Activated CD4-positive, alpha-beta memory T cell treated with anti-CD3 and anti-CD28 coated beads for 36 hours (primary cell): ENCODE measurements at regions not wholly inside any gene's neighbourhood (a gene's known extent, or its start where the extent isn't known, plus 50 kb on each side); places are given as distances from the start of the nearest gene placed in this dataset.
"Not testable (repeated sequence)": the region's sequence is repeated elsewhere in the genome, so short reads cannot be mapped to it uniquely, and the experiment has no call there.

Experiments used
- CTCF ChIA-PET: fragments of 350-600 bp; sonication (Branson Sonifier 250); formaldehyde crosslinking; loops from one replicate; lab custom pipeline; 2021; ENCODE audit warnings: antibody characterized with exemption, inconsistent platforms; lab: Charles Lee
- POLR2A ChIA-PET: fragments of 350-600 bp; sonication (Branson Sonifier 250); formaldehyde crosslinking; loops from one replicate; lab custom pipeline; 2021; ENCODE audit warnings: antibody characterized with exemption; lab: Charles Lee
- DNase-seq: peaks from one replicate; pipeline ENCODE4 v3.0.0-alpha.2; 2020
- H3K27ac Mint-ChIP-seq: one replicate; pipeline ENCODE4 v1.8.0; 2021; ENCODE audit warnings: mixed read lengths
- H3K27me3 Mint-ChIP-seq: one replicate; pipeline ENCODE4 v1.8.0; 2021; ENCODE audit warnings: mixed read lengths
- H3K36me3 Mint-ChIP-seq: one replicate; pipeline ENCODE4 v1.8.0; 2021; ENCODE audit warnings: mixed read lengths
- H3K4me1 Mint-ChIP-seq: one replicate; pipeline ENCODE4 v1.8.0; 2021; ENCODE audit warnings: low read depth, mixed read lengths
- H3K4me3 Mint-ChIP-seq: one replicate; pipeline ENCODE4 v1.8.0; 2021; ENCODE audit warnings: mild to moderate bottlenecking, mixed read lengths
- H3K9me3 Mint-ChIP-seq: one replicate; pipeline ENCODE4 v1.8.0; 2021; ENCODE audit warnings: mixed read lengths
- intact Hi-C: fragments of 100-400 bp; cut with micrococcal nuclease; formaldehyde crosslinking; loops from one replicate; pipeline ENCODE4 v1.15.1; 2023

- Mint-ChIP-seq H3K4me3 (no peak overlapping the region), H3K9me3 (no peaks in the 10 kb centered on the region), H3K4me1 (no peaks in the 10 kb centered on the region), H3K36me3 (no peaks in the 10 kb centered on the region), H3K27me3 (no peaks in the 10 kb centered on the region), H3K27ac (no peak overlapping the region)
- intact Hi-C loops: no loop called here
- no peak for DNase-seq
- ChIA-PET POLR2A (no interaction called here), CTCF (interaction anchor here (0.6 kb wide), 1 partner anchor 170 kb away, joined by 5 read pairs; no protein-coding TSS in a partner anchor)
These were observed 82.2 kb upstream of the BMP2K start for GRCh38 chr4:78693777-78694456.

GRCh38 chr4:78694457-78694787 is 81.7 kb upstream of the BMP2K start:
- no peak for DNase-seq
- intact Hi-C loops: no loop called here
- Mint-ChIP-seq H3K27me3 (no peaks in the 10 kb centered on the region), H3K4me3 (no peak overlapping the region), H3K9me3 (no peaks in the 10 kb centered on the region), H3K4me1 (no peaks in the 10 kb centered on the region), H3K36me3 (no peaks in the 10 kb centered on the region), H3K27ac (no peak overlapping the region)
- POLR2A ChIA-PET: no interaction called here
- CTCF ChIA-PET: interaction anchor here (0.6 kb wide), 1 partner anchor 170 kb away, joined by 5 read pairs; no protein-coding TSS in a partner anchor

GRCh38 chr4:78695910-78696309 is 80.2 kb upstream of the BMP2K start:
- POLR2A ChIA-PET: no interaction called here
- Mint-ChIP-seq H3K4me1 (no peaks in the 10 kb centered on the region), H3K27ac (no peak overlapping the region), H3K9me3 (no peaks in the 10 kb centered on the region), H3K27me3 (no peaks in the 10 kb centered on the region), H3K4me3 (no peak overlapping the region), H3K36me3 (no peaks in the 10 kb centered on the region)
- no peak for DNase-seq
- CTCF ChIA-PET: no interaction called here
- intact Hi-C loops: no loop called here

GRCh38 chr4:78703079-78703478 is 73.1 kb upstream of the BMP2K start:
- Mint-ChIP-seq H3K27me3 (no peaks in the 10 kb centered on the region), H3K4me1 (no peaks in the 10 kb centered on the region), H3K27ac (no peak overlapping the region), H3K4me3 (no peak overlapping the region), H3K36me3 (no peaks in the 10 kb centered on the region), H3K9me3 (peaks cover 15% of the 10 kb centered on the region)
- POLR2A ChIA-PET: no interaction called here
- intact Hi-C loops: no loop called here
- CTCF ChIA-PET: no interaction called here
- DNase-seq: no peak

GRCh38 chr4:78704317-78704716 is 71.8 kb upstream of the BMP2K start:
- CTCF ChIA-PET: no interaction called here
- intact Hi-C loops: no loop called here
- POLR2A ChIA-PET: no interaction called here

GRCh38 chr4:78704981-78705683 is 71.0 kb upstream of the BMP2K start:
- intact Hi-C loops: no loop called here
- Mint-ChIP-seq H3K4me3 (no peak overlapping the region), H3K4me1 (no peaks in the 10 kb centered on the region), H3K27ac (no peak overlapping the region), H3K36me3 (no peaks in the 10 kb centered on the region), H3K27me3 (no peaks in the 10 kb centered on the region), H3K9me3 (peaks cover 15% of the 10 kb centered on the region)
- ChIA-PET POLR2A (no interaction called here), CTCF (no interaction called here)
- DNase-seq: no peak

More at GRCh38 chr4:78704317-78704716, 71.8 kb upstream of the BMP2K start:
- DNase-seq: no peak
- H3K9me3 Mint-ChIP-seq: peaks cover 15% of the 10 kb centered on the region
- no peaks in the 10 kb centered on the region for H3K27me3 Mint-ChIP-seq
- no peak overlapping the region for H3K27ac Mint-ChIP-seq
- H3K4me3 Mint-ChIP-seq: no peak overlapping the region
- H3K4me1 Mint-ChIP-seq: no peaks in the 10 kb centered on the region
- no peaks in the 10 kb centered on the region for H3K36me3 Mint-ChIP-seq

- CTCF ChIA-PET: no interaction called here
- intact Hi-C loops: no loop called here
- no peaks in the 10 kb centered on the region for H3K4me1 Mint-ChIP-seq
- no peaks in the 10 kb centered on the region for H3K27me3 Mint-ChIP-seq
- no peak overlapping the region for H3K4me3 Mint-ChIP-seq
- H3K9me3 Mint-ChIP-seq: peaks cover 15% of the 10 kb centered on the region
- no peaks in the 10 kb centered on the region for H3K36me3 Mint-ChIP-seq
- POLR2A ChIA-PET: no interaction called here
- DNase-seq: no peak
- H3K27ac Mint-ChIP-seq: no peak overlapping the region
These were observed 69.8 kb upstream of the BMP2K start for GRCh38 chr4:78706302-78706701.

GRCh38 chr4:78707268-78707667 is 68.9 kb upstream of the BMP2K start:
- Mint-ChIP-seq H3K27me3 (no peaks in the 10 kb centered on the region), H3K4me1 (no peaks in the 10 kb centered on the region), H3K4me3 (no peak overlapping the region), H3K36me3 (no peaks in the 10 kb centered on the region), H3K27ac (no peak overlapping the region), H3K9me3 (peaks cover 13% of the 10 kb centered on the region)
- POLR2A ChIA-PET: no interaction called here
- CTCF ChIA-PET: interaction anchor here (0.7 kb wide), 1 partner anchor 353 kb away, joined by 3 read pairs; no protein-coding TSS in a partner anchor
- intact Hi-C loops: no loop called here
- no peak for DNase-seq

- POLR2A ChIA-PET: no interaction called here
- H3K4me3 Mint-ChIP-seq: no peak overlapping the region
- intact Hi-C loops: no loop called here
- no peak overlapping the region for H3K27ac Mint-ChIP-seq
- no peaks in the 10 kb centered on the region for H3K27me3 Mint-ChIP-seq
- no peaks in the 10 kb centered on the region for H3K4me1 Mint-ChIP-seq
- CTCF ChIA-PET: interaction anchor here (0.7 kb wide), 2 partner anchors 165 to 353 kb away, joined by 3 read pairs; no protein-coding TSS in a partner anchor
- no peak for DNase-seq
- peaks cover 8% of the 10 kb centered on the region for H3K9me3 Mint-ChIP-seq
- no peaks in the 10 kb centered on the region for H3K36me3 Mint-ChIP-seq
These were observed 68.4 kb upstream of the BMP2K start for GRCh38 chr4:78707793-78708192.

- no peak for DNase-seq
- intact Hi-C loops: no loop called here
- Mint-ChIP-seq H3K9me3 (no peaks in the 10 kb centered on the region), H3K27me3 (no peaks in the 10 kb centered on the region), H3K36me3 (no peaks in the 10 kb centered on the region), H3K27ac (no peak overlapping the region), H3K4me1 (no peaks in the 10 kb centered on the region), H3K4me3 (no peak overlapping the region)
- CTCF ChIA-PET: no interaction called here
- POLR2A ChIA-PET: no interaction called here
These were observed 65.6 kb upstream of the BMP2K start for GRCh38 chr4:78710536-78710935.

GRCh38 chr4:78711676-78712075 is 64.5 kb upstream of the BMP2K start:
- Mint-ChIP-seq H3K36me3 (no peaks in the 10 kb centered on the region), H3K27me3 (no peaks in the 10 kb centered on the region), H3K4me3 (no peak overlapping the region), H3K27ac (no peak overlapping the region), H3K9me3 (no peaks in the 10 kb centered on the region), H3K4me1 (no peaks in the 10 kb centered on the region)
- intact Hi-C loops: no loop called here
- CTCF ChIA-PET: no interaction called here
- no peak for DNase-seq
- POLR2A ChIA-PET: no interaction called here

GRCh38 chr4:78714598-78714997 is 61.6 kb upstream of the BMP2K start:
- H3K27me3 Mint-ChIP-seq, H3K4me3 Mint-ChIP-seq, H3K4me1 Mint-ChIP-seq, CTCF ChIA-PET, POLR2A ChIA-PET, DNase-seq, H3K36me3 Mint-ChIP-seq, H3K9me3 Mint-ChIP-seq, H3K27ac Mint-ChIP-seq, intact Hi-C loops: not testable (repeated sequence)

GRCh38 chr4:78715372-78715771 is 60.8 kb upstream of the BMP2K start:
- H3K4me3 Mint-ChIP-seq, intact Hi-C loops, H3K27me3 Mint-ChIP-seq, DNase-seq, H3K4me1 Mint-ChIP-seq, CTCF ChIA-PET, H3K27ac Mint-ChIP-seq, H3K9me3 Mint-ChIP-seq, H3K36me3 Mint-ChIP-seq, POLR2A ChIA-PET: not testable (repeated sequence)
